Ovary (tissue), 3 donors: ENCODE measurements at regions not wholly inside any gene's neighbourhood (a gene's known extent, or its start where the extent isn't known, plus 50 kb on each side); places are given as distances from the start of the nearest gene placed in this dataset.

Experiments
- EP300 ChIP-seq: sonication (generic); formaldehyde crosslinking; IDR thresholded peaks from one replicate; pipeline ENCODE4 v1.6.1; 2017; ENCODE audit warnings: antibody characterized with exemption
- POLR2A ChIP-seq: fragments of 450-650 bp; IDR thresholded peaks from one replicate; pipeline ENCODE4 v1.6.1; 2017; ENCODE audit warnings: antibody characterized with exemption, mild to moderate bottlenecking, moderate library complexity
- TF ChIP-seq, protein P1 (sequence below), 3 donors: fragments of 450-650 bp in 2 of 3; fragments of 200-600 bp in 1 of 3; IDR thresholded peaks; one replicate each; pipeline versions ENCODE4 v1.5.1 to v1.8.0; 2016 to 2022; ENCODE audit warnings: antibody characterized with exemption in 3 of 3, mild to moderate bottlenecking in 1 of 3
- donor health status: DM: no; HTN: no; CAD: no.

DNA sequence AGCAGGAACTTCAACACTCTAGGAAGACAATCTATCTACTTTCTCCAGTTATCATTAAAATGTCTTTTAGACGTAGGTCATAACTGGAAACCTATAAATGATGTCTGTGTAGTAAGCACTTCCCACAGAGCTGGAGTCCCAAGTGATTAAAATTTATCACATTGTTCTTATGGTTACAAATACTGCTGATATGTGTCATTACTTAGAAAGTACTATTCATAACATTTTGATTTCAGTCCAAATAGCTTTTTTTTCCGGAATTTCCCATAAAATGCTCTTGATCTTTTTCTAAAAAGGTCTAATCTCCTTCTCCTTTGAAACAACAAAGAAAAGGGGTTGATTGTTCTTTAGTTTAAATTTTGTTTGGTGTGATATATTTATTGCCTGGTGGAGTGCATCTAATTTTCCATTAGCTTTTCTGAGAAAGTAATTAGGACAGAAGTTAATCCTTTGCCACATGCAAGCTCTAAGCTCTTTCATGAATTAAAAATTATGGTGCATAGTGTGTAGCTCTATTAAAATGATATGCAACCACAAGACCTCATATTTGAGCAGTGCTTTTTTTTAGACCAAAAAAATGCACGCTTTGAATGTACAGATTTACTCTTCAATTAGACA, 132.7 kb upstream of the TCF21 start:
- TF ChIP-seq, protein P1, sequence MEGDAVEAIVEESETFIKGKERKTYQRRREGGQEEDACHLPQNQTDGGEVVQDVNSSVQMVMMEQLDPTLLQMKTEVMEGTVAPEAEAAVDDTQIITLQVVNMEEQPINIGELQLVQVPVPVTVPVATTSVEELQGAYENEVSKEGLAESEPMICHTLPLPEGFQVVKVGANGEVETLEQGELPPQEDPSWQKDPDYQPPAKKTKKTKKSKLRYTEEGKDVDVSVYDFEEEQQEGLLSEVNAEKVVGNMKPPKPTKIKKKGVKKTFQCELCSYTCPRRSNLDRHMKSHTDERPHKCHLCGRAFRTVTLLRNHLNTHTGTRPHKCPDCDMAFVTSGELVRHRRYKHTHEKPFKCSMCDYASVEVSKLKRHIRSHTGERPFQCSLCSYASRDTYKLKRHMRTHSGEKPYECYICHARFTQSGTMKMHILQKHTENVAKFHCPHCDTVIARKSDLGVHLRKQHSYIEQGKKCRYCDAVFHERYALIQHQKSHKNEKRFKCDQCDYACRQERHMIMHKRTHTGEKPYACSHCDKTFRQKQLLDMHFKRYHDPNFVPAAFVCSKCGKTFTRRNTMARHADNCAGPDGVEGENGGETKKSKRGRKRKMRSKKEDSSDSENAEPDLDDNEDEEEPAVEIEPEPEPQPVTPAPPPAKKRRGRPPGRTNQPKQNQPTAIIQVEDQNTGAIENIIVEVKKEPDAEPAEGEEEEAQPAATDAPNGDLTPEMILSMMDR (IDR thresholded peaks at IDR 0.05) = no peak
- TF ChIP-seq POLR2A = no peak
- TF ChIP-seq EP300 = no peak
